Neuronal stem cell (in vitro differentiated cells): ENCODE measurements at regions not wholly inside any gene's neighbourhood (a gene's known extent, or its start where the extent isn't known, plus 50 kb on each side); places are given as distances from the start of the nearest gene placed in this dataset.

Source experiments
- DNase-seq: peaks from one replicate; pipeline ENCODE4 v3.0.0-alpha.2; 2013; ENCODE audit warnings: low spot score
- H2AFZ ChIP-seq: one replicate; pipeline ENCODE4 v1.6.1; 2013; ENCODE audit warnings: mild to moderate bottlenecking, low read length, inconsistent platforms
- H2AK5ac ChIP-seq: 2 replicates; pipeline ENCODE4 v1.6.1; 2013; ENCODE audit warnings: low read depth, mild to moderate bottlenecking, inconsistent platforms, low read length, moderate library complexity, mixed read lengths
- H2BK120ac ChIP-seq: 2 replicates; pipeline ENCODE4 v1.6.1; 2013; ENCODE audit warnings: low read depth, mild to moderate bottlenecking, inconsistent platforms, low read length, moderate library complexity, mixed read lengths
- H2BK12ac ChIP-seq: one replicate; pipeline ENCODE4 v1.6.1; 2013; ENCODE audit warnings: low read length, inconsistent platforms
- H2BK15ac ChIP-seq: 2 replicates; pipeline ENCODE4 v1.6.1; 2013; ENCODE audit warnings: mild to moderate bottlenecking, low read length, inconsistent platforms, mixed read lengths
- H2BK5ac ChIP-seq: one replicate; pipeline ENCODE4 v1.6.1; 2013; ENCODE audit warnings: inconsistent platforms, mild to moderate bottlenecking, low read length, moderate library complexity
- H3K14ac ChIP-seq: one replicate; pipeline ENCODE4 v1.6.1; 2013; ENCODE audit warnings: low read length, inconsistent platforms
- H3K18ac ChIP-seq: 2 replicates; pipeline ENCODE4 v1.6.1; 2013; ENCODE audit warnings: low read length, inconsistent platforms
- H3K23ac ChIP-seq: 2 replicates; pipeline ENCODE4 v1.6.1; 2013; ENCODE audit warnings: low read depth, mild to moderate bottlenecking, mixed read lengths, low read length, inconsistent platforms; ENCODE audit not compliant: poor library complexity
- H3K27ac ChIP-seq: replicated peaks from 3 replicates; pipeline ENCODE4 v1.5.1; 2013; ENCODE audit warnings: low read length, inconsistent platforms
- H3K27me3 ChIP-seq, 3 experiments: 2 replicates each; pipeline ENCODE4 v1.6.1; 2013; ENCODE audit warnings: low read length in 3 of 3, mild to moderate bottlenecking in 2 of 3, inconsistent platforms in 1 of 3, low read depth in 1 of 3, mixed read lengths in 1 of 3, moderate library complexity in 1 of 3; ENCODE audit not compliant: control insufficient read depth in 3 of 3, insufficient read depth in 3 of 3
- H3K36me3 ChIP-seq, 2 donors: replicated peaks in 1 of 2; 2 replicates each; pipeline ENCODE4 v1.6.1; 2013; ENCODE audit warnings: low read length in 2 of 2; ENCODE audit not compliant: control insufficient read depth in 2 of 2, insufficient read depth in 2 of 2
- H3K4ac ChIP-seq: 2 replicates; pipeline ENCODE4 v1.6.1; 2013; ENCODE audit warnings: inconsistent platforms, mild to moderate bottlenecking, low read length, moderate library complexity
- H3K4me1 ChIP-seq, 2 donors: 1 replicate in 1 of 2; 2 replicates in 1 of 2; pipeline ENCODE4 v1.6.1; 2013; ENCODE audit warnings: low read length in 2 of 2, low read depth in 1 of 2; ENCODE audit not compliant: control insufficient read depth in 2 of 2, insufficient read depth in 1 of 2
- H3K4me2 ChIP-seq: one replicate; pipeline ENCODE4 v1.6.1; 2013; ENCODE audit warnings: mild to moderate bottlenecking, low read length, inconsistent platforms; ENCODE audit not compliant: insufficient read depth, poor library complexity, severe bottlenecking
- H3K4me3 ChIP-seq, 2 donors: 2 replicates each; pipeline ENCODE4 v1.5.1; 2013; ENCODE audit warnings: low read length in 2 of 2, mild to moderate bottlenecking in 2 of 2, inconsistent platforms in 1 of 2, moderate library complexity in 1 of 2
- H3K79me1 ChIP-seq: one replicate; pipeline ENCODE4 v1.6.1; 2013; ENCODE audit warnings: low read depth, mild to moderate bottlenecking, inconsistent platforms, low read length, moderate library complexity
- H3K9ac ChIP-seq: one replicate; pipeline ENCODE4 v1.6.1; 2013; ENCODE audit warnings: mild to moderate bottlenecking, low read depth, low read length, inconsistent platforms; ENCODE audit not compliant: poor library complexity
- H3K9me3 ChIP-seq, 2 donors: replicated peaks in 1 of 2; 2 replicates each; pipeline versions ENCODE3 to v1.6.1; 2013; ENCODE audit warnings: low read length in 2 of 2, mild to moderate bottlenecking in 2 of 2, inconsistent platforms in 1 of 2, low read depth in 1 of 2, mixed read lengths in 1 of 2, moderate library complexity in 1 of 2; ENCODE audit not compliant: control insufficient read depth in 2 of 2, insufficient read depth in 1 of 2
- H4K8ac ChIP-seq: one replicate; pipeline ENCODE4 v1.6.1; 2013; ENCODE audit warnings: low read depth, mild to moderate bottlenecking, inconsistent platforms, low read length, moderate library complexity
- H4K91ac ChIP-seq: one replicate; pipeline ENCODE4 v1.6.1; 2013; ENCODE audit warnings: low read length, low read depth, mild to moderate bottlenecking, inconsistent platforms; ENCODE audit not compliant: poor library complexity
- WGBS, 2 donors: extraction: QIAGEN DNeasy Blood & Tissue Kit; methylation state at CpG; one replicate each; pipeline ENCODE4 v1.1.7; 2013; ENCODE audit warnings: missing lambda C conversion rate in 2 of 2, mixed read lengths in 1 of 2; ENCODE audit not compliant: insufficient read length in 2 of 2, insufficient replicate concordance in 1 of 2; ENCODE audit errors: extremely low coverage in 2 of 2; 5-methylcytosine and 5-hydroxymethylcytosine counted together

DNA sequence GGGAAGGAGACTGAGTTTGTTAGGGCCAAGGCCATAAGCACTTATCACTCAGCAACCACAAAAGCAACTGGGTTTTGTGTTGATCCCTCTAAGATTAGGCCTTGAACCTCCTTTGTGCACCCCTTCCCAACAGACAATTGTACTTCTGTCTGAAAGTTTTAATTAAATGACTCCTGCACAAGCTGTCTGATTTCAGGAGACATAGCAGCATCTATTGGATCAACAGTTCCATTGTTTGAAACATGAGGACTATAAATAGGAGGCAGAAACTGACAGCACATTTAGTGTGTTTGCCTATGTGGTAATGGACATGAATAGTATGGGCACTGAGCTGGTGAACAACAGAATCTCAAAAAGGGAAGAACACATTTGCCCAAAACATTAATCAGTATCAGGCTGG is 167.3 kb upstream of the KCNJ6 start:
- no peak for DNase-seq
- Histone ChIP-seq H3K4me2 (no peak overlapping the region), H3K9ac (no peak overlapping the region), H3K23ac (no peak overlapping the region), H3K27ac (no peak overlapping the region), H2BK15ac (no peak overlapping the region), H3K4me3 (no peak overlapping the region), H3K27me3 (peaks cover 0 to 6% (median 0%) of the 10 kb centered on the region in 3 experiments), H4K8ac (no peak overlapping the region), H3K4ac (no peak overlapping the region), H3K36me3 (no peaks in the 10 kb centered on the region), H3K79me1 (no peaks in the 10 kb centered on the region), H2AFZ (no peak overlapping the region), H2BK5ac (no peak overlapping the region), H3K4me1 (no peaks in the 10 kb centered on the region), H2BK12ac (no peak overlapping the region), H2AK5ac (no peak overlapping the region), H3K9me3 (no peaks in the 10 kb centered on the region), H3K14ac (no peak overlapping the region), H3K18ac (no peak overlapping the region), H4K91ac (no peak overlapping the region), H2BK120ac (no peak overlapping the region)

DNA sequence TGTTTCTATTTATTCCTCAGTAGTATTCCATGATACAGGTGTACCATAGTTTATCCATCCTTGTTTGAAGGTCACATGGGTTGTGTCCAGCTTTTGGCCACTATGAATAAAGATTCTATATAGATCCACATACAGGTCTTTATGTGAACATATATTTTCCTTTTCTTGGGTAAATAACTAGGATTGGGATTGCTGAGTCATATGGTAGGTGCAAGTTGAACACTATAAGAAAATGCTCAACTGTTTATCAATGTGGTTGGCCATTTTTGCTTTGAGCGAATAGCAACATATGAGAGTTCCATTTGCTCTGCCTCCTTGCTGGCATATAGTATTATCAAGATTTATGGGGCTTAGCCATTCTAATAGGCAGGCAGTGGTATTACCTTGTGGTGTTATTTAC is 170.2 kb upstream of the KCNJ15 start:
- Histone ChIP-seq H3K4me3 (no peak overlapping the region), H3K4me1 (no peaks in the 10 kb centered on the region), H3K9me3 (no peaks in the 10 kb centered on the region), H4K91ac (no peak overlapping the region), H2BK120ac (no peak overlapping the region), H3K27me3 (peaks cover 0 to 6% (median 0%) of the 10 kb centered on the region in 3 experiments), H3K18ac (no peak overlapping the region), H3K9ac (no peak overlapping the region), H3K14ac (no peak overlapping the region), H2BK15ac (no peak overlapping the region), H2BK12ac (no peak overlapping the region), H3K36me3 (no peaks in the 10 kb centered on the region), H3K23ac (no peak overlapping the region), H4K8ac (no peak overlapping the region), H3K4me2 (no peak overlapping the region), H2AFZ (no peak overlapping the region), H3K4ac (no peak overlapping the region), H3K27ac (no peak overlapping the region), H2AK5ac (no peak overlapping the region), H2BK5ac (no peak overlapping the region), H3K79me1 (no peaks in the 10 kb centered on the region)
- no CpG with 5 or more reads among the region's 1 CpG for WGBS, 2 donors
- DNase-seq: no peak

DNA sequence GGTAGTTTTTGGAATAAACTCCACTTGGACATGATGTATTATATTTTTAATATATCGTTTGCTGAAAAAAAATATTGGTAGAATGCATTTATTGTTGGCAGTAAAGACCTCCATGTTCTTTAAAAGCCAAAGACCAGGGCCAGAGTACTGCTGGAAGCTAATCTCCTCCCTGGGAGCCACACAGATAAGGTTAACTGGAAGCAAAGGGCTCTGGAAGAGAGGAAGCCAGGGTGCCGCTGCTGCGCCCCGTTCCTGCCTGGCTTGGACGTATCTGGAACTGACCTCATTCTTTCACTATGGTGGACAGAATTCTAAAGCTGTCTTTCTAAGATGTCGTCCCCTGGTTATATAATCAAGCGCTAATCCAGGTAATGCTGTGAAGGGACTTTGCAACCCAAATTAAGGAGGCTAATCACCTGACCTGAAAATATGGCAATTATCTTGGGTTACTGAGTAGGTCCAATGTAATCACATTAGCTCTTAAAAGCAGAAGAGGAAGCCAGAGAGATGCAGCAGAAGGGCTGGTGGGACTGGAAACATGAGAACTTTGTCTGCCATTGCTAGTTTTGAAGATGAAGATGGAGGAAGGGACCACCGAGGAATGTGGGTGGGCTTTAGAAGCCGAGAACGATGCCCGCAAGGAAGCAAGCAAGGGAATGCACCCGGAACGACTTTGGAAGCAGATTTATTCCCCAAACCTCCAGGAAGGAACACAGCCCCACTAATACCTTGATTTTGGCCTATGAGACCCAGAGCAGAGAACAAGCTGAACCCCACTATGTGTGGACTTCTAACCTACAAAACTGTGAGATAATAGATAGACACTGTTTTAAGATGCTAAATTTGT is 167.7 kb upstream of the KCNJ15 start:
- Histone ChIP-seq H2AK5ac (no peak overlapping the region), H2BK15ac (no peak overlapping the region), H3K9ac (no peak overlapping the region), H3K27ac (no peak overlapping the region), H2AFZ (no peak overlapping the region), H3K23ac (no peak overlapping the region), H4K91ac (no peak overlapping the region), H3K9me3 (no peaks in the 10 kb centered on the region), H3K79me1 (no peaks in the 10 kb centered on the region), H4K8ac (no peak overlapping the region), H3K4me1 (peaks cover 0 to 3% of the 10 kb centered on the region in 2 donors), H2BK5ac (no peak overlapping the region), H3K4me3 (no peak overlapping the region), H3K36me3 (no peaks in the 10 kb centered on the region), H3K18ac (no peak overlapping the region), H3K14ac (no peak overlapping the region), H3K4me2 (no peak overlapping the region), H3K4ac (no peak overlapping the region), H2BK120ac (no peak overlapping the region), H2BK12ac (no peak overlapping the region), H3K27me3 (no peaks in the 10 kb centered on the region)
- WGBS, 2 donors: no CpG with 5 or more reads among the region's 13 CpGs
- no peak for DNase-seq

DNA sequence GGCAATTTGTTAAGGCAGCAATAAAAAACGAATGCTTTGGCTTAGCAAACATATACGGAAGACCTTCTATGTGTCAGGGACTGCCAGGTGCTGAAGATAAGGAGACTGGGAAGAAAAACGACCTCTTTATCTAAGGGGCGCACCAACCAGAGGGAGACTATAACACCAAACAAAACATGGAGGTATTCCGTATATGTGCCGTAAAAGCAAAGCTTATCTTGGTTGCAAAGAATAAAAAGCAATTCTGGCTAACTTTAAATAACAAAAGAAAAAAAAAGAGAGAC is 167.1 kb upstream of the KCNJ15 start:
- Histone ChIP-seq H2BK15ac (no peak overlapping the region), H3K9me3 (no peaks in the 10 kb centered on the region), H3K9ac (no peak overlapping the region), H2BK12ac (no peak overlapping the region), H3K36me3 (no peaks in the 10 kb centered on the region), H3K14ac (no peak overlapping the region), H2BK5ac (no peak overlapping the region), H3K27ac (no peak overlapping the region), H3K23ac (no peak overlapping the region), H3K79me1 (no peaks in the 10 kb centered on the region), H3K18ac (no peak overlapping the region), H4K8ac (no peak overlapping the region), H3K4me3 (no peak overlapping the region), H2AK5ac (no peak overlapping the region), H2AFZ (no peak overlapping the region), H3K4me2 (no peak overlapping the region), H4K91ac (no peak overlapping the region), H3K27me3 (no peaks in the 10 kb centered on the region), H3K4ac (no peak overlapping the region), H2BK120ac (no peak overlapping the region), H3K4me1 (peaks cover 0 to 3% of the 10 kb centered on the region in 2 donors)
- WGBS, 2 donors: no CpG with 5 or more reads among the region's 6 CpGs
- DNase-seq: no peak
